ENCODE measurements at regions not wholly inside any gene's neighbourhood (a gene's known extent, or its start where the extent isn't known, plus 50 kb on each side); places are given as distances from the start of the nearest gene placed in this dataset.

- Histone ChIP-seq H2BK15ac (ENCODE audit: low read depth, low read length) (no peak overlapping the region), H3K18ac (ENCODE audit: insufficient read length, low read depth, low read length) (no peak overlapping the region), H3K14ac (ENCODE audit: insufficient read depth, low read length) (no peak overlapping the region), H3K4me1 (ENCODE audit: insufficient read depth, low read length) (peaks cover 9% of the 10 kb centered on the region; the same call in 1 of the 2 replicates), H3K79me1 (ENCODE audit: insufficient read depth, low read depth, low read length, poor library complexity, severe bottlenecking) (no peaks in the 10 kb centered on the region), H2BK12ac (ENCODE audit: insufficient read length, low read depth, low read length) (no peak overlapping the region), H3K4ac (ENCODE audit: low read depth, low read length) (no peak overlapping the region), H4K20me1 (ENCODE audit: control insufficient read depth, insufficient read depth, insufficient read length) (no peaks in the 10 kb centered on the region), H3K27ac (ENCODE audit: insufficient read length, low read depth, low read length) (no peak overlapping the region), H3K23me2 (ENCODE audit: insufficient read length, low read depth, low read length, poor library complexity, severe bottlenecking) (no peaks in the 10 kb centered on the region), H2AK5ac (ENCODE audit: insufficient read length, low read length) (no peak overlapping the region), H2BK20ac (ENCODE audit: low read depth, low read length, poor library complexity, severe bottlenecking) (no peak overlapping the region), H3K56ac (ENCODE audit: insufficient read length, low read depth, low read length) (no peak overlapping the region), H2BK120ac (ENCODE audit: low read depth, low read length, poor library complexity, severe bottlenecking) (no peak overlapping the region), H3K79me2 (ENCODE audit: insufficient read depth, low read length) (no peaks in the 10 kb centered on the region), H4K8ac (replicated peaks; ENCODE audit: insufficient read length, low read depth, low read length) (no peak overlapping the region), H2AFZ (ENCODE audit: low read length) (no peak overlapping the region), H3K4me2 (ENCODE audit: insufficient read depth, insufficient read length, low read length) (no peak overlapping the region), H2BK5ac (ENCODE audit: insufficient read length, low read length) (no peak overlapping the region), H4K5ac (ENCODE audit: insufficient read length, low read depth, low read length) (no peak overlapping the region), H3K9me3 (ENCODE audit: control insufficient read depth, low read depth, low read length) (no peaks in the 10 kb centered on the region), H3K9ac (ENCODE audit: extremely low read depth, insufficient read length, low read length) (no peak overlapping the region), H3K27me3 (ENCODE audit: insufficient read depth, low read length) (no peaks in the 10 kb centered on the region), H4K91ac (ENCODE audit: insufficient read length, low read depth, low read length) (no peak overlapping the region), H3K23ac (ENCODE audit: insufficient read length, low read depth, low read length) (no peak overlapping the region), H3T11ph (ENCODE audit: low read length) (no peak overlapping the region)
- WGBS (ENCODE audit: extremely low coverage, insufficient read length, low lambda C conversion rate) = no CpG with 5 or more reads among the region's 8 CpGs
- Mint-ChIP-seq H3K4me3 (no peak overlapping the region; a peak in 1 of 5 replicates), H3K36me3 (ENCODE audit: insufficient read depth in 1 of 3, low read depth in 3 of 3) (peaks cover 0 to 8% (median 3%) of the 10 kb centered on the region in 3 experiments; a peak in 5 of 7 replicates), H3K27ac (peak overlapping the region; percentile 10 to 98 (median 16); a peak in 5 of 7 replicates), H3K27me3 (ENCODE audit: low read depth) (peaks cover 21% of the 10 kb centered on the region), H3K4me1 (peaks cover 38 to 44% of the 10 kb centered on the region in 2 experiments), H3K9me3 (peaks cover 2 to 8% of the 10 kb centered on the region in 2 experiments; a peak in 4 of 5 replicates)
- TF ChIP-seq CTCF (conservative IDR thresholded peaks at IDR 0.05) = no peak
- no peak for DNase-seq
Observed at GRCh38 chr1:234913278-234913649, 215.4 kb downstream of the TOMM20 start.

Data from H9 (cell line).